ENCODE measurements at regions not wholly inside any gene's neighbourhood (a gene's known extent, or its start where the extent isn't known, plus 50 kb on each side); places are given as distances from the start of the nearest gene placed in this dataset.
"Not testable (repeated sequence)": the region's sequence is repeated elsewhere in the genome, so short reads cannot be mapped to it uniquely, and the experiment has no call there.

GRCh38 chr13:54737211-54737610, 1708.6 kb downstream of the OLFM4 start:
- not testable (repeated sequence) for TF ChIP-seq CTCF (conservative IDR thresholded peaks at IDR 0.05; ENCODE audit: low read depth, low read length); EZH2 (IDR thresholded peaks at IDR 0.05; ENCODE audit: low read length, unreplicated experiment); EZH2phosphoT487 (IDR thresholded peaks at IDR 0.05; ENCODE audit: borderline replicate concordance, low read length)

Measured in PC-3 (cell line).